ENCODE measurements at regions not wholly inside any gene's neighbourhood (a gene's known extent, or its start where the extent isn't known, plus 50 kb on each side); places are given as distances from the start of the nearest gene placed in this dataset.

GRCh38 chr1:69077633-69078032, 490.1 kb upstream of the LRRC7 start:
- ChIA-PET POLR2A (no interaction called here), CTCF (no interaction called here)
- Mint-ChIP-seq H3K36me3 (ENCODE audit: low read depth) (no peaks in the 10 kb centered on the region), H3K27ac (no peak overlapping the region), H3K4me3 (no peak overlapping the region), H3K27me3 (no peaks in the 10 kb centered on the region), H3K9me3 (peaks cover 2% of the 10 kb centered on the region), H3K4me1 (ENCODE audit: low read depth) (no peaks in the 10 kb centered on the region)
- no peak for DNase-seq
- ATAC-seq: no peak
- no peak for TF ChIP-seq CTCF (IDR thresholded peaks at IDR 0.05)
- intact Hi-C loops (cut with micrococcal nuclease): no loop called here

GRCh38 chr1:69081668-69082067, 486.1 kb upstream of the LRRC7 start:
- intact Hi-C loops (cut with micrococcal nuclease): no loop called here
- POLR2A ChIA-PET: no interaction called here
- no peak for TF ChIP-seq CTCF (IDR thresholded peaks at IDR 0.05)
- DNase-seq (no peak), ATAC-seq (no peak)
- Mint-ChIP-seq H3K27me3 (no peaks in the 10 kb centered on the region), H3K4me1 (ENCODE audit: low read depth) (no peaks in the 10 kb centered on the region), H3K36me3 (ENCODE audit: low read depth) (no peaks in the 10 kb centered on the region), H3K9me3 (peaks cover 2% of the 10 kb centered on the region), H3K4me3 (no peak overlapping the region), H3K27ac (no peak overlapping the region)
- CTCF ChIA-PET: no interaction called here

- no peak for TF ChIP-seq CTCF (IDR thresholded peaks at IDR 0.05)
- CTCF ChIA-PET: no interaction called here
- Mint-ChIP-seq H3K27ac (no peak overlapping the region), H3K4me3 (no peak overlapping the region), H3K27me3 (no peaks in the 10 kb centered on the region), H3K9me3 (peaks cover 2% of the 10 kb centered on the region), H3K4me1 (ENCODE audit: low read depth) (no peaks in the 10 kb centered on the region), H3K36me3 (ENCODE audit: low read depth) (no peaks in the 10 kb centered on the region)
- POLR2A ChIA-PET: no interaction called here
- intact Hi-C loops (cut with micrococcal nuclease): no loop called here
- ATAC-seq (no peak), DNase-seq (no peak)
Observed at GRCh38 chr1:69082312-69082711, 485.4 kb upstream of the LRRC7 start.

GRCh38 chr1:69086148-69086547, 481.6 kb upstream of the LRRC7 start:
- Mint-ChIP-seq H3K27me3 (no peaks in the 10 kb centered on the region), H3K9me3 (peaks cover 11% of the 10 kb centered on the region), H3K27ac (no peak overlapping the region), H3K4me3 (no peak overlapping the region), H3K36me3 (ENCODE audit: low read depth) (no peaks in the 10 kb centered on the region), H3K4me1 (ENCODE audit: low read depth) (no peaks in the 10 kb centered on the region)
- ATAC-seq: no peak
- ChIA-PET CTCF (no interaction called here), POLR2A (no interaction called here)
- no peak for DNase-seq
- TF ChIP-seq CTCF (IDR thresholded peaks at IDR 0.05): no peak
- intact Hi-C loops (cut with micrococcal nuclease): no loop called here

DNA sequence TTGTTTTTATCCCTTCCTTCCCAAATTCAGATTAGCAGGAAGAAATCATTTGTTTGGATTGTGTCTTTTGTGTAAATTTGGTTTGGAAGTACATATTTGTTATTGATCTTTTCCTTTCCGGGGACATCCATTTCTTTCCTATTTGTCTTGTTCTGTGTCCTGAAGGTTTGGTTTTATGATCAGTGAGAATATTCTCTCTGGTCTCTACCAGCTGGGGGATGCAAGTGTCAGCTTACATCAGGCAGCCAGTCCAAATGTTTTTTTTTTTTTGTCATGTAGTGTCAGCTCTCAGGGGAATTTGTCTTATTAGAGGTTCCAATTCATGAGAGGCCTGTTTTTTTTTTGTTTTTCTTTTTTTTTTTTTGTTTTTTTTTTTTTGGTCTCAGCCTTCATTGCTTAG, 479.2 kb upstream of the LRRC7 start:
- TF ChIP-seq CTCF (IDR thresholded peaks at IDR 0.05): no peak
- Mint-ChIP-seq H3K4me1 (ENCODE audit: low read depth) (no peaks in the 10 kb centered on the region), H3K9me3 (peaks cover 9% of the 10 kb centered on the region), H3K4me3 (no peak overlapping the region), H3K27me3 (no peaks in the 10 kb centered on the region), H3K36me3 (ENCODE audit: low read depth) (no peaks in the 10 kb centered on the region), H3K27ac (no peak overlapping the region)
- DNase-seq (no peak), ATAC-seq (no peak)
- intact Hi-C loops (cut with micrococcal nuclease): no loop called here
- ChIA-PET CTCF (no interaction called here), POLR2A (interaction anchor here (0.5 kb wide), 1 partner anchor 742 kb away, joined by 4 read pairs; no protein-coding TSS in a partner anchor)
